ENCODE measurements at regions not wholly inside any gene's neighbourhood (a gene's known extent, or its start where the extent isn't known, plus 50 kb on each side); places are given as distances from the start of the nearest gene placed in this dataset.

DNA sequence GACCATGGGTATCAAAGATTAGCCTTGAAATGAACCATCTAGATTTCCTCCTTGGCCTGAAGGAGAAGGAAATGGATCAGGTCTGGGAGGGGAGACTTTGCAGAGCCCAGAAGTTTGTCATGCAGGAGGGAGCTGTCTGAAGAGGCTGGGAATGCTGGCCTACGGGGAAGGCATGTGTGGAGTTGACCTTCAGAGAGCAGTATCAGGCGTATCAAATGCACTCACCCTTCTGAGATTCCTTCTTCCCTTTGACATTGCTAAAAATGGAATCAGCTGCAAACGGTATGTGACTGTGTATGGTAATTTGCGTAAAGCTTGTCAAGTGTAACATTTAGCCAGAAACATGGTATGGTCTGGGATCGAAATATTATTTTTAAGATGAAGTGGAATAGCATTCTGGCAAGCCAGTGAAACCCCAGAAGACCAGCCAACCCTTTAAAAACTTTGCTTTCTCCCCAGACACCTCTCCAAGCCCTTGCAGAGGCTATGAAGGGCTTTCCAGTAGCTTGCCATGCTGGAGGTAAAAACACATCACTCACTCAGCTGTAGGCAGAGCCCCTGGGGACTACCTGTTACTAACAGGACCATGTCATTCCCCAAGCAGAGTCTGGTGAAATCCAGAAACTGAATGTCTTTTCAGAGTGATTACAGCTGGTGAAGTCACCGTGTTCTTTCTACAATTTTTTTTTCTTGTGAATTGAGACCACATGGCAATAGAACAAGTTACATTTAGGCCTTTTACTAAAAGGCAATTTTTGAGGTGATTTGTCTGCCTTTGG, 174.7 kb upstream of the SLC24A5 start:
- no peak for DNase-seq

- no peak for DNase-seq
Observed at GRCh38 chr15:47949815-47950214, 171.0 kb upstream of the SLC24A5 start.

- DNase-seq: no peak
Observed at GRCh38 chr15:47950447-47950846, 170.3 kb upstream of the SLC24A5 start.

DNA sequence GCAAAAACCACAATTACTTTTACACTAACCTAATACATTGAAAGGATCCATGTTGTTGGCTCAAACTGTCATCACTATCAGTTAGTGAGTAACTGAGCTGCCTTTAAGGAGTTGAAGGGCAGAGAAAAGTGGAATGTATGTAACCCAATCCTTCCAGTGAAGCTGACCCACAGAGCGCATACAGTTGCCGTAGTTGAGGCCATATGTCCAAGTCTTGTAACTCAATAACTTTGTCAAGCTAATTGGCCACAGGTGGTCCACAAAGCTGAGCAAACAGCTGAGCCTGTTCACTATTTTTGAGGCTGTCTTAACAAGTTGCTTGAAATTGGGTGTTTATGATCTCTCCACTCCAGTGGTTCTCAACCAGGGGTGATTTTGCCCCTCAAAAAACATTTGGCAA, 169.0 kb upstream of the SLC24A5 start:
- DNase-seq: no peak

GRCh38 chr15:47954196-47954595, 166.6 kb upstream of the SLC24A5 start:
- no peak for DNase-seq

DNA sequence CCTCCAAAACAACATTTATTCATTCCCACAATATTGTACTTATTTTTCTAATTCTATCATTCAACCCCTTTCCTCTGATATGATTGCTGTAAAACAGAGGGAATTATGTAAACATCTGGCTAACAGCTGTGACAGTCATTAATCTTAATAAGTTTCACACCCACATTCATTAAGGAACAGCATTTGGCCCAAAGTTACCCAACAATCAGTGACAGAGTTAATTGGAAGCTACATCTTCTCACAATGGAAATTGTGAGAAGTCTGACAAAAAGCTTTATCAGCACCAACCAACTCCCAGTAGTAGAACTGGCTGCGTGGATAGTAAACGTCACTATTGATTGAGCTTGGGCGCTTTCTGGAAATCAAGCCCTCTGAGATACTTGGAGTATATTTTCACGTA, 165.8 kb upstream of the SLC24A5 start:
- no peak for DNase-seq

- DNase-seq: no peak
Observed at GRCh38 chr15:47959617-47960413, 161.0 kb upstream of the SLC24A5 start.

DNA sequence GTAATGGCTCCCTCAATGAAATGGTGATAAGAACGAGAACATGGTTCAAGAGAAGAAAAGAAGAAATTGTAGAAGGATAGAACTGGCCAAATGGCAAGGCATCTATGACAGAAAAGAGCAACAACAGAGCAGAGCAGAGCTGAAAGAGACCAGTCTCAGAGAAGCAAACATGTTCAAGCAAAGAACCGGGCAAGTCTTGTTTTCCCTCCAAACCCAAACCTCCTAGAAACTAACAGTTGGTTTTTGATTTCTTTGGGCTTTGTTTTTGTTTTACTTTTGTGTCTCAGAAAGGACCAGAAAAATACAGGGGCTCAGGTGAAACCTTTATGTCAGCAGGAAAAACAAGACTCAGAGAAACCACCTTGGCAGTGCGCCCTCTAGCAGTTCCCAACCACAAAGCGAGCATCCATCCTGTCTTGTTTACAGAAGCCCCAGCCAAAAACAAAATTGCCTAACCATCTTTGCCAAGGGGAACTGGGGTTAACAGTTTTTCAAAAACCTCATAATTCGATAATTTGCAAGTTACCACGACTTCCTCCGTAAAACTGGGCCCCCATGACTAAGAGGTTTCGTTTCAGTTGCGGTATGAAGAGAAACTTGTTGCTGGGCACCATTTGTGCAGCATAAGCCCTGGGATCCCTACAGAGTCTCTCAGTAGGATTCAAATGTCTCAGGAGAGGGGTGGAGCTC, 159.2 kb upstream of the SLC24A5 start:
- DNase-seq: no peak

- DNase-seq: no peak
Observed at GRCh38 chr15:47963265-47963664, 157.5 kb upstream of the SLC24A5 start.

- no peak for DNase-seq
Observed at GRCh38 chr15:47964229-47964628, 156.6 kb upstream of the SLC24A5 start.

GRCh38 chr15:47965297-47965696, 155.5 kb upstream of the SLC24A5 start:
- no peak for DNase-seq

GRCh38 chr15:47968593-47968992, 152.2 kb upstream of the SLC24A5 start:
- no peak for DNase-seq

GRCh38 chr15:47971637-47972036, 149.2 kb upstream of the SLC24A5 start:
- no peak for DNase-seq

GRCh38 chr15:47972738-47973137, 148.1 kb upstream of the SLC24A5 start:
- no peak for DNase-seq

DNA sequence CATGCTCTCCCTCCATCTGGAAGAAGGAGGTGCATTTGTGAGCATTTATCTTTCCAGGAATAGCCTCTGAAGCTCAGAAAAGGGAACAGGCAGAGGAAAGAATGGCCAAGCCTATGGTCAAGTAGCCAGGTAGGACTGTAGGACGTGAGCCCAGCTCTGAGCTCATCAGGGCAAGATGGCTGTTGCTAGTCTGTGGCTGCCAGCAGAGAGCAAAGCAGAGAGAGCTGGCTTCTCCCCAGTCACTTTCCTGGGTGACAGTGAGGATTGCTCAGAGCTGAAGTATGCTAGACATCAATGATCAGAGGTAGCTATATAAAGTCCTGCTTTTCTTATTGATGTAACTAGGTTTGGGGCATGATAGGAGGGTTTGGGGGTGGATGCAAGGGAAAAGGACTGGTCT, 146.1 kb upstream of the SLC24A5 start:
- DNase-seq: no peak

DNA sequence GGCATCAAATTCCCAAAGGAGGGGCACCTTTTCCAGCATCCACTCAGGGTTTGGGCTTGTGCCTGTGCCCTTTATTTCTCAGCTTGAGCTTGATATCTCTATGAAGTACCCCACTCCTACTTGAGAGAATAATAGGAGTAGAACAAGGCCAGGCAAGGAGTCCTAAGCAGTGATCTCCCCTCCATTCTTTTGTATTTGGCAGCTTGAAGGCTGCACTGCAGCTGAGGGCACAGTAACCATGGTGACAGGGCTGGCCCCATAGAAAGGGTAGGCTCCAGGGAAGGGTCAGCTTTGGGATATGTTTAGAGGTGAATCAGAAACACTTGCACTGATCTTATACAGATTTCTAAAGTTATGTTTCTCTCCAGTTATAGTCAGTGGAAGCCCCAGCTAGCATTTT, 145.4 kb upstream of the SLC24A5 start:
- no peak for DNase-seq

DNA sequence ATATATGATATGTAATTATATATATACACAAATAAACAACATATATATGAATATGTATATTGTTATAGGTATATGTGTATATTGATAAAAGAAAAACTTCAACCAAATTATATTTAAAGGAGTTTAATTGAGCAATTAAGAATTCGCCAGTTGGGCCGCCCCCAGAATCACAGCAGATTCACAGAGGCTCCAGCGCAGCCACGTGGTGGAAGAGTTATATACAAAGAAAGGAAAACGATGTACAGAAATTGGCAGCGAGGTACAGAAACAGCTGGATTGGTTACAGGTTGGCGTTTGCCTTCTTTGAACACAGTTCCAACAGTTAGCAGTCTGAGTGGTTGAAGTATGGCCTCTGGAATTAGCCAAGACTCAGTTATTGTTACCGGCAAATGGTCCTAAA, 137.3 kb upstream of the SLC24A5 start:
- DNase-seq: no peak

- no peak for DNase-seq
Observed at GRCh38 chr15:47985568-47985967, 135.2 kb upstream of the SLC24A5 start.

DNA sequence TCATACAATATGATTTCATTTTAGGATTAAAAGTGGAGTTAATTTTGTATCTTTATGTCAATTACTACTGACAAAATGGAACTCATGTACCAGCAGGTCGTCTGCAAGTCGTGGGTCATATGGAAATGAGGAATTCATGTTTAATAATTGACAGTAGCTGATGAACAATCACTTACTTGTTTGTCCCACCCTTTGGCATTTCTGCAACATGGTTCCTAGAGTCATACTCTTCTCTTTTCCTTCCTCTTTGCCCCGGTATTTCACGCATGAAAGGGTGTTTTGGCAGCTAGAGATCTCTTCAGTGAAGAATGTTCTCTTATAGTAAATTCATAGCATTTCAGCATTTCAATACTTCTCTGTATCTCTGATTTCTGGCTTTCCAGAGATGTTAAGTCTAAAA, 133.3 kb upstream of the SLC24A5 start:
- no peak for DNase-seq

DNA sequence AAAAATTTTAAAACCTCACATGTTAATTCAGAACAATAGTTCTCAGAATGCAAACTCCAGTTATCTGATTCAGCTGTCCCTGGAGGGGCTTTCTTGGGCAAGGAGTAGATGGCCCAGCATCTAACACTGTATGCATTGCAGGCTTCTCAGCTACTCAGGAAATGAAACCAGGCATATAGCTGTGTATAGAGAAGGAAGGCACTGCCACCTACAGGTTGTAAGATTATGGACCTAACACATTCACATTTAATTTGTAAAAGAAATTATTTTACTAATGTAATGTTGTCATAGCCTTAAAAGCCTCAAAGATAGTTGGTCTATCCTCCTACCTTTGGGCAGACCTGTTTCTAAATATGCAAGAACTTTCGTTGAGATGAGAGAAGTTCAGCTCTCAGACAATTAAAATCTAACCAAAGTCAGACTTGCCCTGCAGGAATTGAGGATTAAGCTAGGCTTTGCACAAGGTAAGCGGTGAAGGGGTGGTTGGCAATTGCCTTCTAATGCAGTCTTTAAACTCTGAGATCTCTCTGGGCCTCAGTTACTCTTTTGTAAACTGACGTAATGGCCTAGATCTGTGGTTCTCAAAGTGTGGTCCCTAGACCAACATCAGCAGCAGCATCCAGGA, 132.8 kb upstream of the SLC24A5 start:
- DNase-seq: peak in 25 of 56 donors; percentile 1 to 67 (median 12)

DNA sequence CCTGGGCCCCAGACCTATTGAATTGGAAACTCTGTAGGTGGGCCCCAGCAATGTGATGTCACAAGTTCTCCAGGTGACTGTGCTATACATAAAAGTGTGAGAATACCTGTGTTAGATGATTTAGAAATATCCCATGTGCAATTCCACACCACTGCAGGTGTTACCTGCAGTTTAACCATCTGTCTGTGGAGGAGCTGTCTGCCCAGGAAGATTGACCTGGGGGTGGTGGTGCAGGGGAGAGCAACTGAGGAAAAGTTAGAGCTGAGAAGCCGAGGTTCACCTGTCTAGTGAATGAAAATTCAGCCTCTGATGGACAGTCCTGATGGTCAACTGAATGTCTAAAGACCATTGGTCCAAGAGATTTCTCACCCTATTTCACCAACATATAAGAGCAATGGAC, 132.2 kb upstream of the SLC24A5 start:
- DNase-seq: no peak

DNA sequence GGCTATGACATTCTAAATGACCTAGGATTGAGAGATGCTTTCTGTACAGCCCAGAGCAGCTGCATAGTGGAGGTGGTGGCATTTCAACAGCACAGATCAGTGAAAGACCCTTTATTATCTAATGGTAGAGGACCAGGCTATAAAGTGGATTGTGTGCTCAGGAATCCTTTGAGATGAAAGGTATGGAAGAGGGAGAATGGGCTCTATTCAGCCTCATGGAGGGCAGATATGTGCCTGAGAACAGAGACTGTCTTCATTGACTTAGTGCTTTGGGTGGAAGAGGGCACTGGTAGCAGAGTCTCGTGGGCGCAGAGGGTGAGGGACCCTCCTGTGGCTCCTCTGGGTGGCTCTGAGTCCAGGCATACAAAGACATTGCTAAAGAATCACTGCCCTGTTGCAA, 130.0 kb upstream of the SLC24A5 start:
- DNase-seq: no peak

Data from amygdala (tissue), 56 donors.